Ascending aorta (tissue), 2 donors: ENCODE measurements at regions not wholly inside any gene's neighbourhood (a gene's known extent, or its start where the extent isn't known, plus 50 kb on each side); places are given as distances from the start of the nearest gene placed in this dataset.

ENCODE experiments used
- DNase-seq, 2 donors: peaks; one replicate each; pipeline ENCODE4 v3.0.0-alpha.2; 2019; ENCODE audit warnings: low spot score in 2 of 2
- H3K27ac ChIP-seq, 2 donors: fragments of 200-600 bp; sonication (generic); one replicate each; pipeline ENCODE4 v1.5.1; 2016 to 2017; ENCODE audit warnings: mild to moderate bottlenecking in 1 of 2
- H3K27me3 ChIP-seq: fragments of 200-600 bp; sonication (generic); one replicate; pipeline ENCODE4 v1.5.1; 2017
- H3K36me3 ChIP-seq, 2 donors: fragments of 200-600 bp; sonication (generic); one replicate each; pipeline ENCODE4 v1.5.1; 2016
- H3K4me1 ChIP-seq, 2 donors: fragments of 200-600 bp; sonication (generic); one replicate each; pipeline ENCODE4 v1.5.1; 2016 to 2017; ENCODE audit warnings: mild to moderate bottlenecking in 1 of 2
- H3K4me3 ChIP-seq, 2 donors: fragments of 200-600 bp; sonication (generic); one replicate each; pipeline ENCODE4 v1.5.1; 2016 to 2017; ENCODE audit warnings: mild to moderate bottlenecking in 1 of 2
- H3K9me3 ChIP-seq, 2 donors: fragments of 200-600 bp; sonication (generic); one replicate each; pipeline ENCODE4 v1.5.1; 2016
- intact Hi-C: fragments of 100-400 bp; cut with DNase I; formaldehyde crosslinking; loops from one replicate; pipeline ENCODE4 v1.15.1; 2023
- TF ChIP-seq, protein P1 (sequence below), 3 experiments: fragments of 200-600 bp in 2 of 3; fragments of 450-650 bp in 1 of 3; sonication (generic) in 2 of 3; IDR thresholded peaks; one replicate each; pipeline ENCODE4 v1.5.1; 2016 to 2019; ENCODE audit warnings: antibody characterized with exemption in 3 of 3, mild to moderate bottlenecking in 1 of 3, moderate library complexity in 1 of 3

DNA sequence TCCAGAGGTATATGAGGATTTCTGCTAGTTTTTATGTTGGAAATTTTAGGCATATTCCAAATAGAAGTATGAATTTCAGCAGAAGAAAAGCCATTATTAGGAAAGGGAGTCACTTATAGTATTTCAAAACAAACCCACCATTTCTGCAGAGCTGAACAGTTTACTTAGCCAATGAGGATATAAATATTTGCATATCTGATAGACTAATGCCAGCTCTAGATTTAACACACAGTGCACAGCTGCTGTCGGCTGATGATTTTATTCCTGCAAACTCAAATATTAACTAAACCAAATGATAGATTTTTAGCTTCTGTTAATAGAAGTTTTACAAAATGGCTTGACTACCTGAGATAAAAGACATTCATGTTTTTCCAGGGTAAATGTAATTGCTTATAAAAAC is 375.8 kb upstream of the FANCL start:
- H3K4me3 ChIP-seq: no peak overlapping the region
- DNase-seq: no peak
- intact Hi-C loops: no loop called here
- H3K4me1 ChIP-seq: no peaks in the 10 kb centered on the region
- H3K27ac ChIP-seq: no peak overlapping the region
- H3K9me3 ChIP-seq: no peaks in the 10 kb centered on the region
- no peaks in the 10 kb centered on the region for H3K27me3 ChIP-seq
- TF ChIP-seq, protein P1, sequence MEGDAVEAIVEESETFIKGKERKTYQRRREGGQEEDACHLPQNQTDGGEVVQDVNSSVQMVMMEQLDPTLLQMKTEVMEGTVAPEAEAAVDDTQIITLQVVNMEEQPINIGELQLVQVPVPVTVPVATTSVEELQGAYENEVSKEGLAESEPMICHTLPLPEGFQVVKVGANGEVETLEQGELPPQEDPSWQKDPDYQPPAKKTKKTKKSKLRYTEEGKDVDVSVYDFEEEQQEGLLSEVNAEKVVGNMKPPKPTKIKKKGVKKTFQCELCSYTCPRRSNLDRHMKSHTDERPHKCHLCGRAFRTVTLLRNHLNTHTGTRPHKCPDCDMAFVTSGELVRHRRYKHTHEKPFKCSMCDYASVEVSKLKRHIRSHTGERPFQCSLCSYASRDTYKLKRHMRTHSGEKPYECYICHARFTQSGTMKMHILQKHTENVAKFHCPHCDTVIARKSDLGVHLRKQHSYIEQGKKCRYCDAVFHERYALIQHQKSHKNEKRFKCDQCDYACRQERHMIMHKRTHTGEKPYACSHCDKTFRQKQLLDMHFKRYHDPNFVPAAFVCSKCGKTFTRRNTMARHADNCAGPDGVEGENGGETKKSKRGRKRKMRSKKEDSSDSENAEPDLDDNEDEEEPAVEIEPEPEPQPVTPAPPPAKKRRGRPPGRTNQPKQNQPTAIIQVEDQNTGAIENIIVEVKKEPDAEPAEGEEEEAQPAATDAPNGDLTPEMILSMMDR (IDR thresholded peaks at IDR 0.05): no peak
- no peaks in the 10 kb centered on the region for H3K36me3 ChIP-seq

DNA sequence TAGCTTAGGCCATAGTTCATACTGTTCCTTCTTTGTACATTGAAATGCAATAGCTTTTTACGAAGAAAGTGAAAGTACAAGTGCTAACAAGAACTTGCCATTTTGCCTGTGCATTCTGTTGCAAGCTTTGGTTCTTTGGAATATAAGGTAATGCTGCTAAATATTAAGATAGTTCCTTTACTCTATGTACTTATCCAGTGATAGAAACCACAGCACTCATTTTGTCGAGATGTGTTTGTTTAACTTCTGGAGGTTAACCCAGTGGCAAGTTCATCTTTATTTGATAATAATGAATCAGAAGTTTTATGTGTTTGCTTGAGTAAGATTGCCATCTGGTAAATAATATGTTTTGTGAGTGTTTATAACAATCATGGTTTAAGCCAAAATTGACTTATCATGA is 373.1 kb upstream of the FANCL start:
- Histone ChIP-seq H3K27ac (no peak overlapping the region), H3K36me3 (no peaks in the 10 kb centered on the region), H3K27me3 (no peaks in the 10 kb centered on the region), H3K4me1 (no peaks in the 10 kb centered on the region), H3K9me3 (no peaks in the 10 kb centered on the region), H3K4me3 (no peak overlapping the region)
- TF ChIP-seq, protein P1 (IDR thresholded peaks at IDR 0.05): no peak
- no peak for DNase-seq
- intact Hi-C loops: no loop called here

DNA sequence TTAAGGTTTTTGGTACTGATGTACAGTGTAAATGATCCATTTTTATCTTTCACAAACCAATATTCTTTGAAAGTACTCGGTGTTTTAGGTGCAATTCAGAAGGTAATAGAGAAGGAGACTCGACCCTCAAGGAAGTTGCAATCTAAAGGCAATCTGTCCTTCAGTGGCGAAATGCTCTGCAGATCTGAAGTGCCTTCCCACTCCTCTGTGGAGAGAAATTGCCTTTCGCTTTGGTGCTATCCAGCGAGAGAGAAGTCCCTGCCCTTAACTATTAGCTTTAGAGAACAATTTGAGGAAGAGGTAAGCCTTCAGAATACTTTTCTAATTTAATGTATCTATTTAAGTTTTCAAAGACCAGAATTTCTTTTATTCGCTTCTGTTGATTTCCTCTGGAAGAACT is 371.8 kb upstream of the FANCL start:
- Histone ChIP-seq H3K27ac (no peak overlapping the region), H3K4me3 (no peak overlapping the region), H3K4me1 (no peaks in the 10 kb centered on the region), H3K27me3 (no peaks in the 10 kb centered on the region), H3K9me3 (no peaks in the 10 kb centered on the region), H3K36me3 (no peaks in the 10 kb centered on the region)
- TF ChIP-seq, protein P1 (IDR thresholded peaks at IDR 0.05): no peak
- DNase-seq: no peak
- intact Hi-C loops: no loop called here

DNA sequence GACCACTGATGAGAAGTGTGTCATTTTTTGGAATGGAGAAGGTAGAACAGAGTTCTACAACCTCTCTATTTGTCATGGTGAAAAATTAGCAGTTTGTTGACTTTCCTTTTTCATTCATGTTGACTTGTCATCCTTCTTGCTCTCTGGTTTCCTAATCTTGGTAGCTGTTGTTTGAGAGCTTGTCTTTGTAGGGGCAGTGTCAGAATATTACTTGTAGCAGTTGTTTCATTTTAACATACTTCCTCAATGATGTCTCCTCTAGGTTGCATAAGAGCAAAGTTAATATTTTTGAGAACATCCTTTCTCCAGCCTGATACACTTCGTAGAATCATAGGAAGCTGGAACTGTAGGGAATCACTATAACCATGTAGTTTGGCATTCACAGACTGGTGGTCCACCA is 368.2 kb upstream of the FANCL start:
- no peak overlapping the region for H3K4me3 ChIP-seq
- no peaks in the 10 kb centered on the region for H3K27me3 ChIP-seq
- TF ChIP-seq, protein P1 (IDR thresholded peaks at IDR 0.05): no peak
- no peaks in the 10 kb centered on the region for H3K36me3 ChIP-seq
- H3K4me1 ChIP-seq: no peaks in the 10 kb centered on the region
- H3K9me3 ChIP-seq: no peaks in the 10 kb centered on the region
- intact Hi-C loops: no loop called here
- no peak overlapping the region for H3K27ac ChIP-seq
- no peak for DNase-seq

DNA sequence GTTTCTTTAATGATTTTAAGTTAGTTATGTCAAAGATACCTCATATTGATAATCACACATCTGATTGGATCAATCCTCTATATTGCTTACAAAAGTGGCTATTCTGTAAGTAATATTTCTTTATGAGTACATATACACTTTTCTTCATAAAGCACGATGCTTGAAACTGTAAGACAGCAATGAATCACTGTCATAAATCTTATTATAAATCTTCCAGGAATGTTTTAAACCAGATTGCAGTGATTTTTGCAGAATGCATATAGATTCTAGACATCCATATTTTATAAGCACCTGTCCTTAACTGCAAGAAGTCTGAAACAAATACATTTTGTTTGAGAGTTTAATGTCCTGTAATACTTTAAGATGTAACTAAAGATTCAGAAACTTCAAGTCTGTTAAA is 367.0 kb upstream of the FANCL start:
- Histone ChIP-seq H3K4me3 (no peak overlapping the region), H3K36me3 (no peaks in the 10 kb centered on the region), H3K9me3 (no peaks in the 10 kb centered on the region), H3K4me1 (no peaks in the 10 kb centered on the region), H3K27me3 (no peaks in the 10 kb centered on the region), H3K27ac (no peak overlapping the region)
- TF ChIP-seq, protein P1 (IDR thresholded peaks at IDR 0.05): no peak
- intact Hi-C loops: no loop called here
- DNase-seq: no peak

DNA sequence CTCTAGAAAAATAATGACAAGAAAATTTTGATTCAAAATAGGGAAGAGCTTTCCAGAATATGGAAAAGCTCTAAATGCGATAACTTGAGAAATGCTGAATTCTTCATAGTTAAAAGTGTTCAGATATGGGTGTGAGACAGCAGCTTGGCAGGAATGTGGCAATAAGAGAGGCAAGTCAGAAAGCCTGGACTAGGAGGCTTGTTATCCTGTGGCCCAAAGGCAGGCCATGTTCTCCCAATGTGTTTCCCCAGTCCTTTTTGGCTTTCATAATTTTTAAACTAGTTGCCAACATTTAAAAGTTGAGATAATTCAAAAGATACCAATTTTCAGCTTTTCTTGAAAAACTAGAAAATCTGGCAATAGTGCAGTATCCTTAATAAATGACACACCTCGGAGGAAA is 366.3 kb upstream of the FANCL start:
- no peak for DNase-seq
- no peaks in the 10 kb centered on the region for H3K4me1 ChIP-seq
- H3K27me3 ChIP-seq: no peaks in the 10 kb centered on the region
- H3K36me3 ChIP-seq: no peaks in the 10 kb centered on the region
- no peaks in the 10 kb centered on the region for H3K9me3 ChIP-seq
- TF ChIP-seq, protein P1 (IDR thresholded peaks at IDR 0.05): no peak
- intact Hi-C loops: no loop called here
- H3K4me3 ChIP-seq: no peak overlapping the region
- no peak overlapping the region for H3K27ac ChIP-seq
